ENCODE measurements at regions not wholly inside any gene's neighbourhood (a gene's known extent, or its start where the extent isn't known, plus 50 kb on each side); places are given as distances from the start of the nearest gene placed in this dataset.

GRCh38 chr6:90870561-90870960 is 283.7 kb upstream of the MAP3K7 start:
- RAD21 ChIA-PET (ENCODE audit: unreplicated experiment), result no interaction called here
- WGBS (ENCODE audit: insufficient coverage, insufficient replicate concordance, low lambda C conversion rate, missing lambda C conversion rate), result 0% methylated on average over 1 of the region's 1 CpG
- no peak for ATAC-seq
- no peak for TF ChIP-seq ZSCAN29 (IDR thresholded peaks at IDR 0.05)
- TF ChIP-seq ZNF207 (IDR thresholded peaks at IDR 0.05; ENCODE audit: borderline replicate concordance), result no peak
- no peak for TF ChIP-seq MTA2 (IDR thresholded peaks at IDR 0.05; ENCODE audit: low read depth)
- TF ChIP-seq NR2F1 (conservative IDR thresholded peaks at IDR 0.05), result no peak
- TF ChIP-seq ATF2 (IDR thresholded peaks at IDR 0.05; ENCODE audit: low read length), result no peak
- no peak for TF ChIP-seq TCF7 (IDR thresholded peaks at IDR 0.05; ENCODE audit: borderline replicate concordance)
- TF ChIP-seq CEBPZ (IDR thresholded peaks at IDR 0.05; ENCODE audit: low read depth, low read length), result no peak
- no peak for TF ChIP-seq SUPT20H (IDR thresholded peaks at IDR 0.05; ENCODE audit: borderline replicate concordance, control insufficient read depth, low read depth, low read length)
- TF ChIP-seq SIN3A (IDR thresholded peaks at IDR 0.05; ENCODE audit: low read depth, low read length), result no peak
- TF ChIP-seq CBX3 (IDR thresholded peaks at IDR 0.05; ENCODE audit: borderline replicate concordance, low read depth), result no peak
- TF ChIP-seq LARP7 (IDR thresholded peaks at IDR 0.05), result no peak
- TF ChIP-seq HDAC6 (IDR thresholded peaks at IDR 0.05; ENCODE audit: unreplicated experiment), result no peak
- POLR2A ChIA-PET, result no interaction called here
- Histone ChIP-seq H3K4me3 (no peak overlapping the region), H3K79me2 (ENCODE audit: control insufficient read depth, insufficient read depth, low read length) (no peaks in the 10 kb centered on the region), H3K36me3 (ENCODE audit: control insufficient read depth in 2 of 2, insufficient read depth in 2 of 2, low read length in 1 of 2) (no peaks in the 10 kb centered on the region), H3K4me1 (ENCODE audit: control insufficient read depth, insufficient read depth, low read length) (no peaks in the 10 kb centered on the region), H3K27me3 (replicated peaks in 1 of 2; ENCODE audit: control insufficient read depth in 2 of 2, insufficient read depth in 2 of 2, low read length in 1 of 2) (no peaks in the 10 kb centered on the region; a peak in 1 of 4 replicates), H3K9ac (ENCODE audit: control insufficient read depth, insufficient read depth, low read length) (no peak overlapping the region), H2AFZ (ENCODE audit: control insufficient read depth, low read depth, low read length) (no peak overlapping the region), H3K27ac (ENCODE audit: control insufficient read depth, insufficient read depth) (no peak overlapping the region), H4K20me1 (ENCODE audit: control insufficient read depth, insufficient read depth) (no peaks in the 10 kb centered on the region), H3K4me2 (ENCODE audit: control insufficient read depth, insufficient read depth) (no peak overlapping the region), H3K9me3 (replicated peaks; ENCODE audit: control insufficient read depth, insufficient read depth, low read length) (no peaks in the 10 kb centered on the region)
- no TSS peak for BruUV-seq (replicated peaks)
- no peak for FAIRE-seq
- CTCF ChIA-PET, result interaction anchor here (0.6 kb wide), 1 partner anchor 11 kb away, joined by 5 read pairs; no protein-coding TSS in a partner anchor
- SMC1A ChIA-PET (ENCODE audit: uncharacterized antibody, unreplicated experiment), result no interaction called here
- no peak for DNase-seq (ENCODE audit: low read depth, low spot score)
- in situ Hi-C loops (cut with MboI), result no loop called here
- intact Hi-C loops (cut with micrococcal nuclease; ENCODE audit: unreplicated experiment), result no loop called here

All from GM12878 (cell line).